ENCODE measurements at regions not wholly inside any gene's neighbourhood (a gene's known extent, or its start where the extent isn't known, plus 50 kb on each side); places are given as distances from the start of the nearest gene placed in this dataset.
"Not testable (repeated sequence)": the region's sequence is repeated elsewhere in the genome, so short reads cannot be mapped to it uniquely, and the experiment has no call there.

- no peak for DNase-seq
Observed at GRCh38 chr20:41783423-41784208, 165.4 kb upstream of the CHD6 start.

GRCh38 chr20:41782730-41783406 is 164.7 kb upstream of the CHD6 start:
- no peak for DNase-seq

GRCh38 chr20:41782255-41782654 is 164.1 kb upstream of the CHD6 start:
- no peak for DNase-seq

- no peak for DNase-seq
Observed at GRCh38 chr20:41776421-41776820, 158.2 kb upstream of the CHD6 start.

- no peak for DNase-seq
Observed at GRCh38 chr20:41774291-41774690, 156.1 kb upstream of the CHD6 start.

GRCh38 chr20:41770965-41771364 is 152.8 kb upstream of the CHD6 start:
- no peak for DNase-seq

GRCh38 chr20:41770427-41770826 is 152.2 kb upstream of the CHD6 start:
- DNase-seq = no peak

- DNase-seq = no peak
Observed at GRCh38 chr20:41769592-41770018, 151.4 kb upstream of the CHD6 start.

- no peak for DNase-seq
Observed at GRCh38 chr20:41750137-41750536, 132.0 kb upstream of the CHD6 start.

- no peak for DNase-seq
Observed at GRCh38 chr20:41748756-41749582, 130.8 kb upstream of the CHD6 start.

- no peak for DNase-seq
Observed at GRCh38 chr20:41748051-41748450, 129.9 kb upstream of the CHD6 start.

- DNase-seq = no peak
Observed at GRCh38 chr20:41747226-41747625, 129.0 kb upstream of the CHD6 start.

- DNase-seq = no peak
Observed at GRCh38 chr20:41746635-41747034, 128.5 kb upstream of the CHD6 start.

- DNase-seq = peak; percentile 71
Observed at GRCh38 chr20:41738604-41739206, 120.5 kb upstream of the CHD6 start.

GRCh38 chr20:41735949-41736348 is 117.8 kb upstream of the CHD6 start:
- no peak for DNase-seq

- peak; percentile 43 for DNase-seq
Observed at GRCh38 chr20:41734506-41734945, 116.3 kb upstream of the CHD6 start.

- no peak for DNase-seq
Observed at GRCh38 chr20:41733151-41733550, 115.0 kb upstream of the CHD6 start.

GRCh38 chr20:41731198-41731597 is 113.0 kb upstream of the CHD6 start:
- DNase-seq = not testable (repeated sequence)

- not testable (repeated sequence) for DNase-seq
Observed at GRCh38 chr20:41727681-41728080, 109.5 kb upstream of the CHD6 start.

GRCh38 chr20:41726727-41727126 is 108.5 kb upstream of the CHD6 start:
- no peak for DNase-seq

GRCh38 chr20:41719151-41719550 is 101.0 kb upstream of the CHD6 start:
- DNase-seq = no peak

GRCh38 chr20:41717483-41717882 is 99.3 kb upstream of the CHD6 start:
- peak; percentile 73 for DNase-seq

Data from tongue (tissue), 1 donor.